GM20000 (cell line): ENCODE measurements at regions not wholly inside any gene's neighbourhood (a gene's known extent, or its start where the extent isn't known, plus 50 kb on each side); places are given as distances from the start of the nearest gene placed in this dataset.
"Not testable (repeated sequence)": the region's sequence is repeated elsewhere in the genome, so short reads cannot be mapped to it uniquely, and the experiment has no call there.

Source experiments
- DNase-seq: peaks from one replicate; pipeline ENCODE4 v3.0.0; 2012; ENCODE audit warnings: low spot score
- CTCF ChIP-seq: IDR thresholded peaks from 2 replicates; pipeline ENCODE4 v1.5.1; 2012; ENCODE audit warnings: mild to moderate bottlenecking, control low read depth; ENCODE audit errors: extremely low read depth, missing control alignments

GRCh38 chr3:35883929-35884328 is 244.6 kb downstream of the ARPP21 start:
- no peak for DNase-seq
- no peak for TF ChIP-seq CTCF

GRCh38 chr3:35894735-35895134 is 255.4 kb downstream of the ARPP21 start:
- TF ChIP-seq CTCF, result no peak
- DNase-seq, result no peak

GRCh38 chr3:35899245-35899644 is 259.9 kb downstream of the ARPP21 start:
- DNase-seq, result no peak
- no peak for TF ChIP-seq CTCF

- no peak for DNase-seq
- no peak for TF ChIP-seq CTCF
Measured at GRCh38 chr3:35900079-35900478, 260.8 kb downstream of the ARPP21 start.

GRCh38 chr3:35908366-35909232 is 269.3 kb downstream of the ARPP21 start:
- peak; percentile 36 for TF ChIP-seq CTCF
- DNase-seq, result peak; percentile 17

- no peak for TF ChIP-seq CTCF
- no peak for DNase-seq
Measured at GRCh38 chr3:35919160-35919559, 279.8 kb downstream of the ARPP21 start.

GRCh38 chr3:35921718-35922117 is 282.4 kb downstream of the ARPP21 start:
- no peak for TF ChIP-seq CTCF
- no peak for DNase-seq

- not testable (repeated sequence) for DNase-seq
Measured at GRCh38 chr3:35924070-35924469, 284.7 kb downstream of the ARPP21 start.
